ENCODE measurements at regions not wholly inside any gene's neighbourhood (a gene's known extent, or its start where the extent isn't known, plus 50 kb on each side); places are given as distances from the start of the nearest gene placed in this dataset.

DNA sequence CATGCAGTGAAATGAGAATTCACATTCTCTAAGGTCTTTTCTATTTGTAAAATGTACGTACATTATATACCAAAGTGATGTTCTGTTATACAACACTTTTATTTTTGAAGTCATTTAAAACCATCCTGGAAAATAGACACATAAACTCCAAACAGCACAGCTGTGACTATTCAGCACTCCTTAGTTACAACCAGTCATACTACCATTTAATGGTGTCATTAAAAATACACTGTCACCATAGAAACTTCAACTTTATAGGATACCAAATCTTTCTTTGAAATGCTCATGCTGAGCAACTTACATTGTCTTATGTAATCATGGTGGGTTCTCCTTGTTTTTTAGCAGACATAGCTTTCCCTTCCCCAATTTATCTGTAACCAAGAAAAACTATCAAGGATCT is 85.3 kb downstream of the METTL4 start:
- TF ChIP-seq, protein P1, sequence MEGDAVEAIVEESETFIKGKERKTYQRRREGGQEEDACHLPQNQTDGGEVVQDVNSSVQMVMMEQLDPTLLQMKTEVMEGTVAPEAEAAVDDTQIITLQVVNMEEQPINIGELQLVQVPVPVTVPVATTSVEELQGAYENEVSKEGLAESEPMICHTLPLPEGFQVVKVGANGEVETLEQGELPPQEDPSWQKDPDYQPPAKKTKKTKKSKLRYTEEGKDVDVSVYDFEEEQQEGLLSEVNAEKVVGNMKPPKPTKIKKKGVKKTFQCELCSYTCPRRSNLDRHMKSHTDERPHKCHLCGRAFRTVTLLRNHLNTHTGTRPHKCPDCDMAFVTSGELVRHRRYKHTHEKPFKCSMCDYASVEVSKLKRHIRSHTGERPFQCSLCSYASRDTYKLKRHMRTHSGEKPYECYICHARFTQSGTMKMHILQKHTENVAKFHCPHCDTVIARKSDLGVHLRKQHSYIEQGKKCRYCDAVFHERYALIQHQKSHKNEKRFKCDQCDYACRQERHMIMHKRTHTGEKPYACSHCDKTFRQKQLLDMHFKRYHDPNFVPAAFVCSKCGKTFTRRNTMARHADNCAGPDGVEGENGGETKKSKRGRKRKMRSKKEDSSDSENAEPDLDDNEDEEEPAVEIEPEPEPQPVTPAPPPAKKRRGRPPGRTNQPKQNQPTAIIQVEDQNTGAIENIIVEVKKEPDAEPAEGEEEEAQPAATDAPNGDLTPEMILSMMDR (IDR thresholded peaks at IDR 0.05; ENCODE audit: insufficient read depth, low read depth, low read length) = no peak
- no peak for TF ChIP-seq EZH2 (IDR thresholded peaks at IDR 0.05; ENCODE audit: insufficient read depth, low read length)

Measured in astrocyte (in vitro differentiated cells and primary cell).